ENCODE measurements at regions not wholly inside any gene's neighbourhood (a gene's known extent, or its start where the extent isn't known, plus 50 kb on each side); places are given as distances from the start of the nearest gene placed in this dataset.

DNA sequence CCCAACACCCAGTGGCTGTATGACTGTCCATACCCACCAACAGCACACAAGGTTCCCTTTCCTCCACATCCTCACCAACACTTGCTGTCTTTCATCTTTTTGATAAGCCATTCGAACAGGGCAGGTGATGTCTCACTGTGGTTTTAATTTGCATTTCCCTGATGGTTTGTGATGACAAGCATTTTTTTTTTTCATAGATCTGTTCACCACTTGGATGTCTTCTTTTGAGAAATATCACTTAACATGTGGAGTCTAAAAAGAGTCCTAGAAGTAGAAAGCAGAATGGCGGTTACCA lies 198.1 kb upstream of the DIO3 start:
- DNase-seq = no peak

DNA sequence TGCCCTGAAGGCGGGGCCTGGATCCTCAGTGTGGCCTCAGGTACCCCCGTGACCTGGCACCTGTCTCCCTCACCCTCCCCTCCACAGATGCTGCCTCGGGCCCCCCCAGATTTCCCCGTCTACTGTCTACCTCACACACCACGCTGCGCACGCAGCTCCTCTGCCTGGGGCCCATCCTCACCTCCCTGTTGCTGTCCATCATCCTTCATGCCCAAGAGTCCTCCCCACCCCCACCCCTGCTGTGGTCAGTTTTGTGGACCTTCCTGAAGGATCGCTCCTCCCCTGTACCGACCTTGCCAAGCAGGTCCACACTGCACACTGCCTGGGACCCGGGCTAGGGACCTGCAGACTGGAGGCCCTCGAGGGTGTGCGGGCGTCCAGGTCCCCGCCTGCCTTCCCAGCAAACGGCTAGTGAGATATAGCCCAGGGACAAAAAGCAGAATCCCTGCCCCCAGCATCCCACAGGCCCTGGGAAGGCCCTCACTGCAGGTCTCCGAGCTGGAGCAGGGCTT lies 197.4 kb upstream of the DIO3 start:
- DNase-seq = no peak

DNA sequence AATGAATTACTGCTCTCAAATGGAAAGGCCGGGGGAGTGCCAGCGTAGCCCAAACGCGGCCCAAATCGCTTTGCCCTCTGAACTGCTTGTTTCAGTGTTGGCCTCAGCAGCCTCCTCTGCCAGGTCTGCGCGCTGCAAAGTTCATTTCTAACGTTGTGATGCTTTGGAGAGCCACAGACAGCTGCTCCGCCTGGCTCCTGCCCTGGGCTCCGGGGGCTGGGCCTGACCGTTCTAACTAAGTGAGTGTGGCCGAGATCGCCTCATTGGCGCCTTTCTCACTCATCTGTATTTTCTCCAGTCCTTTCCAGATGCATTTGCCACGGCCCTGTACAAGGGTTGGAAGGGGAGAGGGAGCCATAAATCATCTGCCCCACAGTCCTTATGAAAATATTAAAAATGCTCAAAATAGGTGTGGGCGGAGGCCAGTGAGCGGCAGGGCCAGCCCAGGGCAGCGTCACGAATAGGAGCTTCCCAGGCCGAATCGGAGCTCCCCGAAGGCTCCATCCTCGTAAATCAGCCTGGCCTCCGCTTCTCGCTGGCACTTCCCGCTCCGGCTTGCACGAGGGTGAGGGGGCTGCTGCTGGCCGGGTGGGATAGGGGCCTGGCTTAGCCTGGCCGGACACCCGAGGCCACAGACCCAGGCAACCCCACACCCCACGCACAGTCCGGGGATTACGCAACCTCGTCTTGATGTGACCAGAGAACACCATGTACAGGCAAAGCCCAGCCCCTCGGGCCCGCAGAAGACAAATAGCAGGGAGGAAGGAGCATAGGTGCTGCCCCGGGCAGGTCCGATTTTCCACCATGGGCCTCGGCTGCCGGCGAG lies 196.6 kb upstream of the DIO3 start:
- no peak for DNase-seq

DNA sequence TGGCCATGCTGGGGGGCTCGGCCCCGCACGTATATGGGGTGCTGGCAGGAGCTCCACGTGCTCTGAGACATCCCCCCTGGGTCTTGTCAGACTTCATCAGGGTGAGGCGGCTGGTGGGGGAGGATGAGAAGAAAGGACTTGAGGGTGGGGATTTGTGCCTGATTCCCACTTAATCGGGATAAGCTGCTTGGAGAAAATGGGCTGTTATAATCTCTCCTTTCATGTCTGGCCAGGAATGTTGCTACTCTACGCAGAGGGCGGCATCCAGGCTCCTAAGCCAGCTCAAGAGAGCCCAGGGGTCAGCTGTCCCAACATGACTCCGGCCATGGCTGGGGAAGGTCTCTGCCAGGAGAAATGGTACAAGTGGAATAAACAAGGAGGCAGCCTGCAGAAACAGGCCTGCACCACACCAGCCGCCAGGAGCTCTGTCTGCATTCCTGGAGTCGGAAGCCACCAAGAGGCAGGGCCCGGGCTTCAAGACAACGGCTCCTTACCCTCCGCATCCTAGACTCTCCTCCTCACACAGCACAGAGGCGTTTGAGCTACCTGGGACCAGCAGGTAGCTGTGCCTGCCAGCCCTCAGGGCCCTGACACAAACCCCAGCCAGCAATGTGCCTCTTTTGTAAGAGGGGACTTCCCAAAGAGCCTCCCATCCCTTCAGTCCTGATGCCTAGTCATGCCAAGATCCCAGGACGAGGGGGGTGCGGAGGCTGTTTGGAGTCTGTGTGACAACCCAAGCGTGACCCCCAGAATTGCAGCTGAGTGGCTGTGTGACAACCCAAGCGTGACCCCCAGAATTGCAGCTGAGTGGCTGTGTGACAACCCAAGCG lies 195.8 kb upstream of the DIO3 start:
- DNase-seq = no peak

DNA sequence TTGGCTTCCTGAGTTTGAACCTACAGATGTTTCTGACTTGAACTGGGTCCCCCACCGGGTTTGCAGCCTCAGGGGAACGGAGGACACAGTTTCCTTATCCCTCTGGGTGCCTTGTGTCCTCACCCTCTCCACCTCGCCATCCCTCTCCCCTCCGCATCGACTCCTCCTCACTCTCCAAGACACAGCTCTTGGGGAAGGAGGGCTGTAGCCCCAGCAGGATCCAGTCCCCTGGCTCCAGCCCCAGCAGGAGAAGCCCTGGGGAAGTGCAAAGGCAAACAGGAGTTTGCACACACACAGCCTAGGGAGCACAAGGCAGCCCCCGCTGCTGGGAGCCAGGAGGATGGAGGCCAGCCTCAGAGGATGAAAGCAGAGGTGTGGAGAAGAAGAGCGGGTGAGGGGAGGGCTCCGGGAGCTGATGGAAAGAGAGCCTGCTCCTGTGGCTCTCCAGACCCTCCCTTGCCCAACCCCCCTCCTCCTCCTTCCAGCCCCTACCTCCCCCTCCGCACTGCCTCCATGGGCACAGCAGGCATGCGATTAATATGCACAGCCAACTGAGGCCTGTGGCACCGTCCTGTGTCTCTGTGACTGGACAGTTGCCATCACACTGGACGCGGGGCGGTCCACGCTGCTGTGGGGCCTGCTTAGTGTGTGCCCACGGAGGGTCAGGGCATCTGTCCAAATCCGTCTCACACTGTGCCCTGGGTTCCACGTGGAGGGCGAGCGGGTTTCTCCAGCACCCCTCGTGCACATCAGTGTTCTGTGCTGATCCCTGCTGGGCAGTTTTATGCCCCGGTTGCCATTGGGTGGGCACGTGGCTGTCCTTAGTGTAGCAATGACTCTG lies 193.7 kb upstream of the DIO3 start:
- no peak for DNase-seq

DNA sequence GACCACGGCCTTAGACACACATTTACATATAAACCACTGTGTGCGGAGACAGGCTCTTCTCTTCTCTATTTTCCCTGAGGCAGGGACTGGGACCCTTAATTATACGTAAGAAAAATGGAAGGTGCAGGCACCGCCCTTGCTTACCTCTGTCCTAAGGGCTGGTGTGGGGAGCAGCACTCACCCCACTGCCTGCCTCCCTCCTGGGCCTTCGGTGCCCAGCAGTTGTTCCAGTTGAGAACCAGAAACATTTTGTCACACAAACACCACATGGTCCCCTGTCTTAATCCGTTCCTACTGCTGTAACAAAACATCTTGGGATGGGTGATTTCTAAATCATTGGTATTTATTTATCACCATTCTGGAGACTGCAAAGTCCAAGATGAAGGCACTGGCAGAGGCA lies 192.7 kb upstream of the DIO3 start:
- DNase-seq = no peak

DNA sequence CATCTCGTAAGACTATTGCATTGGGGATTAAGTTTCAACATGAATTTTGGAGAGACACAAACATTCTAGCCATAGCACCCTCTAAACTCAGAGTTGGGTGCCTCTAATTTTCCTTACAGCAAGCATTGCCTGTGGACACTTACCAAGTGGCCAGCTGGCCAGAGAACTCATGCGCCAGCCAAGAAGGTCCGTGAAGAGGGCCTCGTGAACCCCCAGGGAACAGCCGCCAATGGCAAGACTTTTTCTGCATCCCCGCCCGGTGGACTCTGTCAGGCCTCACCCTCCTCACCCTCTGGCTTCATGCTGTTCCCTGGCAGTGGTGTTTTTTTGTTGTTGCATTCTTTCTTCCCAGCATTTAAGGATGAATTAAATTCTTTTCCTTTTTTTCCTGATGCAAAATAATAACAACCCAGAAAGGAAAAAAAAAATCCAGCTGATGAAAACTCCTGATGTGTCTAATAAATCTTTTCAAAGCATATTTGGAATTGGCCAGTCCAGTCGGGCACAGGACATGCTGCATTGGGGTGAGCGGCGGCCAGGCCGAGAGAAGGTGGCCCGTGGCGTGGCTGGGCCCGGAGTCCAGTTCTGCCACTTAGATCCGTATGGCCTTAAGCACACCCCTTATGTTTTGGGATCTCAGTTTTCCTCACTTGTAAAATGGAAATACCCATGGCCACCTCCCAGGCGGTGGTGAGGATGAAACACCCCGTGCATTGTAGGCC lies 191.9 kb upstream of the DIO3 start:
- no peak for DNase-seq

DNA sequence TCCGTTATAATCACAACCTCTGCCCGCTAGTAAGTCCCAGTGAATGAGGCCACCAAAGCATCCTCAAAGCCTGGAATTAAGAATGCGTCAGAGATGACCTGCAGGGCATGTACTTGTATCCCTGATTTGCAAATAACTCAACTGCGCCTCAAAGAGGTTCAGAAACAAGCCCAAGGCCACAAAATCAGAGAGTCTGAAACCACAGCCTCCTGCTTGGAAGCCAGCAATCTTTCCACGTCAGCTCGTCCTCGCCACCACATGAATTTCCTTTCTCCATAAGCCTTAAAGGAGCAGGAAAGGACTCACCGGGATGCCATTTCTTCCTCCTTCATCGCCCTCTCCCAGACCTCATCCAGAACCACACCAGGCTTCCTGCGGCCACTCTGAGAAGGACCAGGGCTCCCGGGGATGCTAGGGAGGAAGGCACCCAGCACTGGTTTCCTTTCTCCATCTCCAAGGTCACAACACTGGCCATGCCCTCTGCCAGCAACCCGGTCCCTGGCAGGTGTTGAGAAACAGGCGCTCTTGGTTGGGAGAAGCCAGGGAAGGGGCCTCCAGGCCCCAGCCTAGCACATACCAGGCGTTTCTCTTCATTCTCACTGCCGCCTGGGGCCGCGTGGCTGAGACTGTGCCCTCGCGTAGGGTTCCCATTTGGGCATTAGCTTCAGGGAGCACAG lies 191.2 kb upstream of the DIO3 start:
- no peak for DNase-seq

DNA sequence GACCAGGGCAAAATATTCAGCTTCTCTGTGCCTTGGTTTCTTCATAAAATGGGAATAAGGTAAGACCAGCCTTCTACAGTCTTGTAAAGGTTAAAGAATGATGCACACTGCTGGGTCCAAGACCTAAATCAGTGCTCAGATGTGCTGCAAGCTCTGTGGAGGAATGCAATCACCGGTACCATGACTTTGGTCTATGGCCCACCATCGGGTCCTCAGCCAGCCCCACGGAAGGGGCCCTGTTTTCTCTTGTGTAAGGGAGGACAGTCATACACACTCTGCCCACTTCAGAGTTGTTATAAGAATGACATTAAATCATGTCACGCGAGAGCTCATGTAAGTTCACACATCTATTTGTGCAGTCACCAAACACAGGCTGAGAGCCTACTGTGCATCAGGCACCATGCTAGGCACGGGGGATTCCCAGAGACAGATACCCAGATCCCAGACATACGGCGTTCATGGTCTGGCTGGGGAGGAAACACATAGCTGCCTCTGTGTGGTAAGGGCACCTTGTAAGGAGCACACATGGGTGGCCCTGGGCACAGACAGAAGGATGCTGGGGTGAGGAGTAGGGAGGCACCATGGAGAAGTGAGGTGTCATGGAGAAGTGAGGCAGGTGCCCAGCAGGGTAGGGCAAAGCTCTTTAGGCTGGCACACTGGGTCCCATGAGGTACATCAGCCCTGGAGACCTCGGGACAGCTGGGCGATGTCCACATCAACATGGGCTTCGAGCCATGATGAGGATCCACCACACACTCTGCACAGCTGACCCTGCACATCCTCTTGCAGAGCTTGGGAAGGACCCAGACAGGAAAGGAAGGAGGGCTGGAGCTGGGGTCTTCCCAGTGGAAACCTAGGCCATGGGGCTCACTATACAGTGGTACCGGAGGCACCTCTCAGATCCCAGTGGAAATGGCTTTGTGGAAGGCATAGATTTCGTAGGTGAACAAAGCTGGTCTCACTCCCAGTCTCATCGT lies 190.4 kb upstream of the DIO3 start:
- DNase-seq = no peak

DNA sequence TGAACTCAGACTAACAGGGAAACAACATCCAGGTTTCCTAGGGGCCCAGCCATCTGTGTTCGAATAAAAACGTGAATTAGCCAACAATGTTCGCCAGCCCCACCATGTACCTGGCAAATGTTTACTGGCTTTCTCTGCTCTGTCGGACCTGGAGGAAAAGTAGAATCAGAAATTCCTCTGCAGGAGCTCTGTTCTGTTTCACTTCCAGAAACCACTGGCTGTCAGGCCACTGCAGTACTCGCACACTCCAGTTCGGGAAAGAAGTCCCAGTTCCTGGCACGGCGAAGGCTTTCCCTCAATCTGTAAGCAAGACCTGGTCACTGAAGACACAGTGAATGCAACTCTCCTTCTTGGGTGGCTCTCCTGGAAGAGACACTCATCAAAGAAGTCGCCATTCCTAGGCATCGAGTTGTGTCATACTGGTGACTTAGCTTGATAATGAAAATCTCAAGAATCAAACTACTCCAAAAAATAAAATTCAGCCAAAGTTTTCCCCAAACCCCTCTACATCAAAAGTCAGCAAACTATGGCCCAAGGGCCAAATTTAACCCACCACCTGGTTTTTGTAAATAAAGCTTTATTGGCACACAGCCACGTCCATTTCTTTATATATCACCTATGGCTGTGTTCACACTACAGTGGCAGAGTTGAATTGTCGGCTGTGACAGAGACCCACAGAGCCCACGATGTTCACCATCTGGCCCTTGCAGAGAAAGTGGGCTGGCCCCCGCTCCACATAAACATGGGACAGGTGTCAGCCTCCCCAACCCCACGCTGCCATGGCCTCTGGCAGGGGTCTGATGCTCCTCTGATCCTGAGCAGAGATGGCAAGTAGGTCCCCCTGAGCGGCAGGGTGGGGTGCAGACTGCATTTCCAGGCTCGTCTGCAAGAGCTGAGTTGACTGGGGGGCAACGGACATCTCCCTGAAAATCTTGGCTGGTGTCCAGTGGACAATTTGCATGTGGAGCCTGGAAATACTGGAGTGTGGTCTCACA lies 189.2 kb upstream of the DIO3 start:
- DNase-seq = no peak

DNA sequence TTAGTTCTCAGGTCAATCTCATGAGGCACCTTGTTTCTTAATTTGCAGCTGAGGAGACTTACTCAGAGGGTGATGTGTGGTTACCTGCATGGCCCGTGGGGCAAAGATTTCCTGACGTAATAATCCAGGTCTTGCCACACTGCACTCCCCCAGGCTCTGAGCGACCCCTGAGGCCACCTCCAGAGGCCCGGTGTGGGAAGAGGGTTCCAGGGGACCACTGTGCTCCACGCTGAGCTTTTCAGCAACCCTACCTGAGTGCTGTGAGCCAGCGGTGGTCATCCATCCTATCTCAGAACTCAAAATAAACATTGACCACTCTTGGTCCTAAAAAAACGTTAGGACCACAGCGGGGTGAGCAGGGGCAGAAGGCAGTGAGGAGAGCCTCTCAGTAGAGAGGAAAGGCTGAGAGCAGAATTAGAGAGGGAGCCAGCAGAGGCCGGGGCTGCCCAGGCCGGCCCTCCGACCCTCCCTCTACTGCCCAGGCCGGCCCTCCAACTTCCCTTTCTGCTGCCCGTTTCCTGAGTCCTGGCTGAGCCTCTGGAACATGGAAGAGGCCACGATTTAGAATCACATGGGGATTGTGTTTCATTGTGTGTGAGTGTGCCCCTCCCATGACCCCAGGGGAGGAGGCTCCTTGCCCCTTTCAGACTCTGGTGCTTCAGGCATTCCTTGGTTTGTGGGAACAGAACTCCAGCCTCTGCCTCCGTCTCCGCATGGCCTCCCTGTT lies 188.2 kb upstream of the DIO3 start:
- no peak for DNase-seq

DNA sequence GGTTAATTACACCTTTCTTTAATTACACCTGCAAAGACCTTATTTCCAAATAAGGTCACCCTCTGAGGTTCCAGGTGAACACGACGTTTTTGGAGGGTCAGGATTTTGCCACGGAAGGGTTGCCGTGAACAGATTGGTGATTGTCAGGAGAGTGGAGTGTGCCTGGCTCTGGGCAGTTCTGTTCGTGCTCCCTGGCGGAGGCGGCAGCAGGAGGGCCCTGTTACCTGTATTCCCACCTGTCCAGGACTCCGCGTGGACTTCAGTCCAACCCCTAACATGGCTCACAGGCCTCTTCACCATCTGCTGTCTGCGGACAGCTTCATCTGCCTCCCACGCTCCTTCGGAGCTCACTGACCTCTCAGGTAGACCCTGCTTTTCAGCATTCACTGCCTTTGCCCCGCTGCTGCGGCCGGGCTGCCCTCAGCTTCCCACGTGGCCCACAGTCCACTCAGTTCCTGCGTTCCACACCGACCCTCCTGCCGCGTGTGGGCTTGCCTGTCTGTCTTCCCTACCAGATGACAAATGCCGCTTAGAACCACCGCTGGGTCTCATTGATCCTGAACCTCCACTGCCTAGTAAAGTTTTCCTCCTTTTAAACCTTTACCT lies 187.5 kb upstream of the DIO3 start:
- no peak for DNase-seq

DNA sequence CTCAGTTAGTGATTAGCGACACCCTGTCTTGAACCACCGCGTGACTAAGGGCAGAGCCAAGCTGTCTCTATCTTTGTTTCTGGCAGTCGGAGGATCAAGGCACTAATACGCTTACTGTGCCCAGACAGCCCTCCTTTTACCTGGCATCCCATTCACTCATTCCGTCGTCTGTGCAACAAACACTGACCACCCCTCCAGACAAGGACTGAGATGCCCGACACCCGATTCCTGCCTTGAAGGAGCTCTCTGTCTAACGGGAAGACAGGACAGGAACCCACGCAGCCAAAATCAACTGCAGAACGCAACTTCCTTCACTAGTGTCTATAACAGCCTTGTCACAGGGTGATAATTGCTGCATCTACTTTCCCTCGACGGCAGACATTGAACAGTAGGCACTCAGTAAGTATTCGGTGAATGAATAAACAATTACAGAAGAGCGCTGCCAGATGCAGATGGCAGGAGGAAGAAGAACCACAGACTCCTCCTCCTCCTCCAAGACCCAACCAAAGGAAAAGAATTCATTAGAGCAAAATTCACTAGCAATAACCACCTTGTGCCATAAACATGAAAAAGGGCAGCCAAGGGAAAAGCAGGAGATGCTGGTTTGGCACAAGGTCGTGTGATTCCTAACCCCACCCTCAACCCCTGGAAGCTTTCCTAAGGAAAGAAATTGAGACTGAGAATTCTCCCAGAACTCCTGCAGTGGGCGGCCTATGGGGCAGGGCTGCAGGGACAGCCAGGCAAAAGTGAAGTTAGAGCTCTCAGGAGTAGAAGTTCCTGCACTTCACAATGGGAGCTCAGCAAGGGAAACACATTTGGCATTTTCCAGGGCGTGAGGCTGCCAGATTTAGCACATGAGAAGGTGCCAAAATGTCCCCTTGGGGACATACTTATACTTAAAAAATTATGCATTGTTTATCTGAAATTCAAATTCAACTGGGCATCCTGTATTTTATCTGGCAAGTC lies 186.6 kb upstream of the DIO3 start:
- DNase-seq = no peak

DNA sequence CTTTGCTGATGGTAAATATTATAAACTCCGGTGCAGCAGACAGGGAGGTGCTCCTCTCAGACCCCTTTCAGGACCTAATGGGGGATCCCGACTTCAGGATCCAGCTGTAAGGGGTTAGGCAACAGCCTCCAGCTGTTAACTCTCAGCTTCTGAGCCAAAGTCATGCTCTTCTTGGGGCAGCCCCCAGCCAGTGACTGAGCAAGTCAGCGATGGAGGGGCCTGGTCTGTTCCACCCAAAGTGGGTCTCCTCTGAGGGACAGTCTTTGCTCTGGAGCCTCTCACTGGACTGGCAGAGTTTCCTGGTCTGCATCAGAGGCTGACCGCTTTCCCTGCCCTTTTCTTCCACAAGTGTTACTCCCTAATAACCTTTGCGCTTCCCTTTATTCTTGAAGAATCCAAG lies 184.2 kb upstream of the DIO3 start:
- DNase-seq = no peak

DNA sequence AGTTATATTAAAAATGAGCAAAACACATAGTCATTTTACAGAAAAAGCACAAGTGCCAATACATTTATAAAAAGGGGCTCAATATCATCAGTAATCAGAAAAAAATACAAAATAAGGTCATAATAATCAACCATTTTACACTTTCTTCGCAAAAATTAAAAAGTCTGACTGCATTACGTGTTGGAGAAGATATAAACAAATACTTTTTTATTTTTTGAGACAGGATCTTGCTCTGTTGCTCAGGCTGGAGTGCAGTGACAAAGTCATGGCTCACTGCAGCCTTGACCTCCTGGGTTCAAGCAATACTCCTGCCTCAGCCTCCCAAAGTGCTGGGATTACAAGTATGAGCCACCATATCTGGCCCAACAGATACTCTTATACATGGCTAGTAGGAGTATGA lies 181.5 kb upstream of the DIO3 start:
- DNase-seq = no peak

DNA sequence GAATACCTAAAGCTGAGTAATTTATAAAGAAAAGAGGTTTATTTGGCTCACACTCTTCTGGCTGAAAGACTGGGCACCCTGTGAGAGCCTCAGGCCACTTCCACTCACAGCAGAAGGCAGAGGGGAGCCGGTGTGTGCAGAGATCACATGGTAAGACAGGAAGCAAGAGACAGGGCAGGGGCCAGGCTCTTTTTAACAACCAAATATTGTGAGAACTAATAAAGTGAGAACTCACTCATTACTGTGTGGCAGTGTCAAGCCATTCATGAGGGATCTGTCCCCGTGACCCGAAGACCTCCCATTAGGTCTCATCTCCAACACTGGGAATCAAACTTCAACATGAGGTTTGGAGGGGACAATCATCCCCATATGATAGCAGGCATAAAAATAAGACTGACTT lies 180.8 kb upstream of the DIO3 start:
- DNase-seq = no peak

DNA sequence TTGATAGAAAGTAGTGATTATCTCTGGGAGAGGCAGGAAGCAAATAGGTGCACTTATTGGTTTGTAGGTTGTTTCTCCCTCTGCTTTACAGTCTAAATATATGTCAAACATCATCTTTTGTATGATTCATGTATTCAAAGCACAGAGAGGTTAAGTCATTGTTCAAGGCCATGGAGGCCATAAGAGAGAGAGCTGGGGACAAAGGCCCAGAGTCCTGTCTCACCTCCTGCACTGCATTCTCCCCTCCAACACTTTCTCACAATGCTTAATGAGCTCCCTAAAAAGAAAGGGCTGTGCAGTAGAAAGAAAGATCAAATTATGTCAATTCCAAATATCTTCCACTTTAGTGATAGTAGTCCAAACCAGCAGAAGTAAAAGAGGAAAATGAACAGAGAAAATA lies 180.4 kb upstream of the DIO3 start:
- no peak for DNase-seq
